ENCODE measurements at regions not wholly inside any gene's neighbourhood (a gene's known extent, or its start where the extent isn't known, plus 50 kb on each side); places are given as distances from the start of the nearest gene placed in this dataset.

GRCh38 chr5:136619556-136619955, 254.2 kb upstream of the TRPC7 start:
- TF ChIP-seq CTCF (IDR thresholded peaks at IDR 0.05) (no peak), POLR2A (IDR thresholded peaks at IDR 0.05) (no peak)
